ENCODE measurements at regions not wholly inside any gene's neighbourhood (a gene's known extent, or its start where the extent isn't known, plus 50 kb on each side); places are given as distances from the start of the nearest gene placed in this dataset.

GRCh38 chr16:58815181-58815888 is 81.2 kb upstream of the GOT2 start:
- TF ChIP-seq SMC3 (IDR thresholded peaks at IDR 0.05; ENCODE audit: low read depth, low read length): no peak
- TF ChIP-seq, protein P1, sequence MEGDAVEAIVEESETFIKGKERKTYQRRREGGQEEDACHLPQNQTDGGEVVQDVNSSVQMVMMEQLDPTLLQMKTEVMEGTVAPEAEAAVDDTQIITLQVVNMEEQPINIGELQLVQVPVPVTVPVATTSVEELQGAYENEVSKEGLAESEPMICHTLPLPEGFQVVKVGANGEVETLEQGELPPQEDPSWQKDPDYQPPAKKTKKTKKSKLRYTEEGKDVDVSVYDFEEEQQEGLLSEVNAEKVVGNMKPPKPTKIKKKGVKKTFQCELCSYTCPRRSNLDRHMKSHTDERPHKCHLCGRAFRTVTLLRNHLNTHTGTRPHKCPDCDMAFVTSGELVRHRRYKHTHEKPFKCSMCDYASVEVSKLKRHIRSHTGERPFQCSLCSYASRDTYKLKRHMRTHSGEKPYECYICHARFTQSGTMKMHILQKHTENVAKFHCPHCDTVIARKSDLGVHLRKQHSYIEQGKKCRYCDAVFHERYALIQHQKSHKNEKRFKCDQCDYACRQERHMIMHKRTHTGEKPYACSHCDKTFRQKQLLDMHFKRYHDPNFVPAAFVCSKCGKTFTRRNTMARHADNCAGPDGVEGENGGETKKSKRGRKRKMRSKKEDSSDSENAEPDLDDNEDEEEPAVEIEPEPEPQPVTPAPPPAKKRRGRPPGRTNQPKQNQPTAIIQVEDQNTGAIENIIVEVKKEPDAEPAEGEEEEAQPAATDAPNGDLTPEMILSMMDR (IDR thresholded peaks at IDR 0.05): no peak
- TF ChIP-seq RAD21 (IDR thresholded peaks at IDR 0.05; ENCODE audit: low read length): no peak
- TF ChIP-seq NFIC (IDR thresholded peaks at IDR 0.05; ENCODE audit: borderline replicate concordance): no peak
- no peak for TF ChIP-seq POLR2AphosphoS5 (IDR thresholded peaks at IDR 0.05; ENCODE audit: low read depth, low read length)
- TF ChIP-seq JUND (IDR thresholded peaks at IDR 0.05): no peak
- TF ChIP-seq GATA2 (CRISPR knock-in tag; IDR thresholded peaks at IDR 0.05): no peak
- TF ChIP-seq, protein P2, sequence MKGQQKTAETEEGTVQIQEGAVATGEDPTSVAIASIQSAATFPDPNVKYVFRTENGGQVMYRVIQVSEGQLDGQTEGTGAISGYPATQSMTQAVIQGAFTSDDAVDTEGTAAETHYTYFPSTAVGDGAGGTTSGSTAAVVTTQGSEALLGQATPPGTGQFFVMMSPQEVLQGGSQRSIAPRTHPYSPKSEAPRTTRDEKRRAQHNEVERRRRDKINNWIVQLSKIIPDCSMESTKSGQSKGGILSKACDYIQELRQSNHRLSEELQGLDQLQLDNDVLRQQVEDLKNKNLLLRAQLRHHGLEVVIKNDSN (IDR thresholded peaks at IDR 0.05; ENCODE audit: borderline replicate concordance, low read depth): no peak
- TF ChIP-seq, protein P3, sequence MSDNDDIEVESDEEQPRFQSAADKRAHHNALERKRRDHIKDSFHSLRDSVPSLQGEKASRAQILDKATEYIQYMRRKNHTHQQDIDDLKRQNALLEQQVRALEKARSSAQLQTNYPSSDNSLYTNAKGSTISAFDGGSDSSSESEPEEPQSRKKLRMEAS (IDR thresholded peaks at IDR 0.05; ENCODE audit: low read depth): no peak
- no peak for TF ChIP-seq RCOR1 (IDR thresholded peaks at IDR 0.05; ENCODE audit: low read length)
- no peak for TF ChIP-seq TAF1 (IDR thresholded peaks at IDR 0.05; ENCODE audit: borderline replicate concordance, low read depth, low read length)
- TF ChIP-seq REST (IDR thresholded peaks at IDR 0.05; ENCODE audit: low read depth, low read length): no peak
- TF ChIP-seq EZH2phosphoT487 (IDR thresholded peaks at IDR 0.05; ENCODE audit: borderline replicate concordance, low read depth): no peak
- TF ChIP-seq, protein P4, sequence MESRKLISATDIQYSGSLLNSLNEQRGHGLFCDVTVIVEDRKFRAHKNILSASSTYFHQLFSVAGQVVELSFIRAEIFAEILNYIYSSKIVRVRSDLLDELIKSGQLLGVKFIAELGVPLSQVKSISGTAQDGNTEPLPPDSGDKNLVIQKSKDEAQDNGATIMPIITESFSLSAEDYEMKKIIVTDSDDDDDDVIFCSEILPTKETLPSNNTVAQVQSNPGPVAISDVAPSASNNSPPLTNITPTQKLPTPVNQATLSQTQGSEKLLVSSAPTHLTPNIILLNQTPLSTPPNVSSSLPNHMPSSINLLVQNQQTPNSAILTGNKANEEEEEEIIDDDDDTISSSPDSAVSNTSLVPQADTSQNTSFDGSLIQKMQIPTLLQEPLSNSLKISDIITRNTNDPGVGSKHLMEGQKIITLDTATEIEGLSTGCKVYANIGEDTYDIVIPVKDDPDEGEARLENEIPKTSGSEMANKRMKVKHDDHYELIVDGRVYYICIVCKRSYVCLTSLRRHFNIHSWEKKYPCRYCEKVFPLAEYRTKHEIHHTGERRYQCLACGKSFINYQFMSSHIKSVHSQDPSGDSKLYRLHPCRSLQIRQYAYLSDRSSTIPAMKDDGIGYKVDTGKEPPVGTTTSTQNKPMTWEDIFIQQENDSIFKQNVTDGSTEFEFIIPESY (IDR thresholded peaks at IDR 0.05; ENCODE audit: borderline replicate concordance, low read depth): no peak

Data from SK-N-SH (cell line).